Endothelial cell (in vitro differentiated cells): ENCODE measurements at regions not wholly inside any gene's neighbourhood (a gene's known extent, or its start where the extent isn't known, plus 50 kb on each side); places are given as distances from the start of the nearest gene placed in this dataset.

Experiments used
- DNase-seq: peaks from one replicate; pipeline ENCODE4 v3.0.0; 2021; ENCODE audit warnings: low spot score
- H3K27ac Mint-ChIP-seq: one replicate; pipeline ENCODE4 v1.8.0; 2021; ENCODE audit warnings: mixed read lengths, inconsistent platforms; ENCODE audit not compliant: unreplicated experiment
- H3K27me3 Mint-ChIP-seq: one replicate; pipeline ENCODE4 v1.8.0; 2021; ENCODE audit warnings: mild to moderate bottlenecking, moderate library complexity, mixed read lengths, inconsistent platforms; ENCODE audit not compliant: unreplicated experiment
- H3K36me3 Mint-ChIP-seq: one replicate; pipeline ENCODE4 v1.8.0; 2021; ENCODE audit warnings: mild to moderate bottlenecking, low read depth, mixed read lengths, inconsistent platforms; ENCODE audit not compliant: unreplicated experiment
- H3K4me1 Mint-ChIP-seq: one replicate; pipeline ENCODE4 v1.8.0; 2021; ENCODE audit warnings: mild to moderate bottlenecking, mixed read lengths, inconsistent platforms; ENCODE audit not compliant: unreplicated experiment
- H3K4me3 Mint-ChIP-seq: one replicate; pipeline ENCODE4 v1.8.0; 2021; ENCODE audit warnings: mild to moderate bottlenecking, mixed read lengths, inconsistent platforms; ENCODE audit not compliant: unreplicated experiment
- H3K9me3 Mint-ChIP-seq: one replicate; pipeline ENCODE4 v1.8.0; 2021; ENCODE audit warnings: mixed read lengths, inconsistent platforms; ENCODE audit not compliant: unreplicated experiment
- CTCF ChIP-seq: fragments of 200-600 bp; sonication (generic); IDR thresholded peaks from one replicate; pipeline ENCODE4 v1.5.0; 2021; ENCODE audit warnings: antibody characterized with exemption; ENCODE audit not compliant: unreplicated experiment

- H3K27me3 Mint-ChIP-seq: peaks cover 2% of the 10 kb centered on the region
These were observed 188.7 kb downstream of the MIAT start for GRCh38 chr22:26846076-26846475.

GRCh38 chr22:26846645-26847044 lies 189.3 kb downstream of the MIAT start:
- Mint-ChIP-seq H3K4me1 (no peaks in the 10 kb centered on the region), H3K4me3 (no peak overlapping the region), H3K9me3 (no peaks in the 10 kb centered on the region), H3K27me3 (peaks cover 2% of the 10 kb centered on the region), H3K36me3 (no peaks in the 10 kb centered on the region), H3K27ac (no peak overlapping the region)
- no peak for DNase-seq
- TF ChIP-seq CTCF: no peak

More at GRCh38 chr22:26846076-26846475, 188.7 kb downstream of the MIAT start:
- Mint-ChIP-seq H3K27ac (no peak overlapping the region), H3K36me3 (no peaks in the 10 kb centered on the region), H3K4me3 (no peak overlapping the region), H3K4me1 (no peaks in the 10 kb centered on the region), H3K9me3 (no peaks in the 10 kb centered on the region)
- TF ChIP-seq CTCF: no peak
- DNase-seq: no peak

GRCh38 chr22:26847046-26847445 lies 189.7 kb downstream of the MIAT start:
- Mint-ChIP-seq H3K27me3 (peaks cover 2% of the 10 kb centered on the region), H3K36me3 (no peaks in the 10 kb centered on the region), H3K4me3 (no peak overlapping the region), H3K9me3 (no peaks in the 10 kb centered on the region), H3K4me1 (no peaks in the 10 kb centered on the region), H3K27ac (no peak overlapping the region)
- no peak for DNase-seq
- TF ChIP-seq CTCF: no peak

GRCh38 chr22:26847816-26848215 lies 190.4 kb downstream of the MIAT start:
- Mint-ChIP-seq H3K27me3 (peaks cover 2% of the 10 kb centered on the region), H3K36me3 (no peaks in the 10 kb centered on the region), H3K4me3 (no peak overlapping the region), H3K4me1 (no peaks in the 10 kb centered on the region), H3K27ac (no peak overlapping the region), H3K9me3 (no peaks in the 10 kb centered on the region)
- no peak for DNase-seq
- TF ChIP-seq CTCF: no peak

- Mint-ChIP-seq H3K36me3 (no peaks in the 10 kb centered on the region), H3K4me3 (no peak overlapping the region), H3K4me1 (no peaks in the 10 kb centered on the region), H3K9me3 (no peaks in the 10 kb centered on the region), H3K27me3 (peaks cover 2% of the 10 kb centered on the region), H3K27ac (no peak overlapping the region)
- no peak for TF ChIP-seq CTCF
- no peak for DNase-seq
These were observed 191.0 kb downstream of the MIAT start for GRCh38 chr22:26848244-26848920.
